D721Med (cell line): ENCODE measurements at regions not wholly inside any gene's neighbourhood (a gene's known extent, or its start where the extent isn't known, plus 50 kb on each side); places are given as distances from the start of the nearest gene placed in this dataset.

ENCODE experiments used
- DNase-seq: peaks from one replicate; pipeline ENCODE4 v3.0.0; 2011; ENCODE audit warnings: low spot score; ENCODE audit not compliant: insufficient read length
- FAIRE-seq: peaks from 2 replicates; lab custom pipeline; 2011; peaks lifted over from hg19 to GRCh38; lab: Jason Lieb, UNC
- CTCF ChIP-seq: IDR thresholded peaks from 2 replicates; pipeline ENCODE4 v1.5.1; 2012; ENCODE audit warnings: mild to moderate bottlenecking, control low read depth; ENCODE audit not compliant: insufficient read depth; ENCODE audit errors: missing control alignments

- no peak for TF ChIP-seq CTCF
- DNase-seq (no peak), FAIRE-seq (no peak)
These were observed 1007.1 kb upstream of the WWC1 start for GRCh38 chr5:167284222-167284890.

- DNase-seq (no peak), FAIRE-seq (no peak)
- no peak for TF ChIP-seq CTCF
These were observed 1005.9 kb upstream of the WWC1 start for GRCh38 chr5:167285591-167285990.

- TF ChIP-seq CTCF: no peak
- DNase-seq (no peak), FAIRE-seq (no peak)
These were observed 1004.6 kb upstream of the WWC1 start for GRCh38 chr5:167286891-167287290.

- no peak for FAIRE-seq
- TF ChIP-seq CTCF: no peak
- no peak for DNase-seq
These were observed 1001.0 kb upstream of the WWC1 start for GRCh38 chr5:167290478-167290877.

- FAIRE-seq: no peak
- TF ChIP-seq CTCF: no peak
- no peak for DNase-seq
These were observed 996.4 kb upstream of the WWC1 start for GRCh38 chr5:167294882-167295680.

- DNase-seq: no peak
- no peak for TF ChIP-seq CTCF
- FAIRE-seq: no peak
These were observed 995.8 kb upstream of the WWC1 start for GRCh38 chr5:167295681-167296005.

GRCh38 chr5:167296066-167296465 lies 995.4 kb upstream of the WWC1 start:
- FAIRE-seq: no peak
- DNase-seq: no peak
- no peak for TF ChIP-seq CTCF
